ENCODE measurements at regions not wholly inside any gene's neighbourhood (a gene's known extent, or its start where the extent isn't known, plus 50 kb on each side); places are given as distances from the start of the nearest gene placed in this dataset.
"Not testable (repeated sequence)": the region's sequence is repeated elsewhere in the genome, so short reads cannot be mapped to it uniquely, and the experiment has no call there.

DNA sequence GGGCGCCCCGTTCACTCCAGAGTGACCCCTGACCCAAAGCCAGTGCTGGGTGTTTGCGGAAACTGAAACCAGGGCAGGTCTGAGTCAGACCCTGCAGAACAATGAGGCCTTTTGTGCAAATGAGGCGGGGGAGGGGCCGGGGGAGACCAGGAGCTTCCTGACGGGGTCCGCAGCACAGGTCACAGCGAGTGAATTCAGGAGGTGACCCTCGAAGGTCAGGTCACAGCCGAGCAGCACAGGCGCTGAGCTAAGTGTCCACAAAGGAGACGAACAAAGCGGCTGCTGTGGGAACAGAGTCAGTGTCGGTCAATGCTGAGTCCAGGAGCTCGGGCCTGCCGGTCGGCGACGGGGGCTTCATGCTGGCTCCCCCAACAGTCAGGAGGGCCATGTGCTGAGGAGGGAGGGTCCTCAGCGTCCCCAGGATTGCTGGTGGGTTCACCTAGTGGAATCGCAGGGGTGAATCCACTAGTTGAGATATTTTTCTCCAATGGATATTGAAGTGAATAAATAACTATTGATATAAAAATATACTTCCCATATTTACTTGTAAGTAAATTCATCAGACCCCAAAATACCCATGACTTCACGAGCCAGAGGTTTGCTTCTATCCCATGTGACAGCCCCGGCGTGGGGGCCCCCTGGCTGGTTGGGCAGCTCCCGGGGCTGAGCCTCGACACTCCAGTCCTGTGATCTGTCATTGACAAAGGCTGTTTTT lies 188.4 kb upstream of the SULF2 start:
- no peak for DNase-seq

GRCh38 chr20:47972916-47973309 lies 187.6 kb upstream of the SULF2 start:
- DNase-seq = no peak

DNA sequence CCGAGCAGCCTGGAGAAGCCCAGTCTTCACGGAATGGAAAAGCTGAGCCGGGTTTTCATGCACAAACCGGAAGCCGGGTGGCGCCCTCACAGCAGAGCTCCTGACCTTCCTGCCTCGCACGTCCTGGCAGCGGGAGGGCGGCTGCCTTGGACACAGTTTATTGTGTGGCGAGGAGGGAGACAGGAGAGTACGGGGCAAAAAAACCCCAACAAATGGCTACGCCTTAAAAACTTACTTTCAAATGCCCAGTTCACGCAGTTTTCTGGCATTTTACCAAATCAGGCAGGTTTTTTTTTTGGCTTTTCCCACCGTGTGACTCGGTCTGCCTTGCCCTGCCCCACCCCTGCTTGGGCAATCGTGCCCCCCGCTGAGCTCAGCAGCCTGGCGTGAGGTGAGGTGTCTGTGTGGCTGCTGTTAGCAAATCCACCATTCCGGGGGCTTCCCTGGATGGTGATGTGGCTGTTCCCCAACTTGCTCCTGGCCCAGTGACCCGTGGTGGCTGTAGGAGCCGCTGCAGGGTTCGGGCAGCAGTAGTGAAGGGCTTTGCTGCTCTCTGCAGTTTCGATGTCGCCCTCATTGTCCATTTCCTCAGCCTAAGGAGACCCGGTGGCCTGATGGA lies 187.1 kb upstream of the SULF2 start:
- DNase-seq = not testable (repeated sequence)

DNA sequence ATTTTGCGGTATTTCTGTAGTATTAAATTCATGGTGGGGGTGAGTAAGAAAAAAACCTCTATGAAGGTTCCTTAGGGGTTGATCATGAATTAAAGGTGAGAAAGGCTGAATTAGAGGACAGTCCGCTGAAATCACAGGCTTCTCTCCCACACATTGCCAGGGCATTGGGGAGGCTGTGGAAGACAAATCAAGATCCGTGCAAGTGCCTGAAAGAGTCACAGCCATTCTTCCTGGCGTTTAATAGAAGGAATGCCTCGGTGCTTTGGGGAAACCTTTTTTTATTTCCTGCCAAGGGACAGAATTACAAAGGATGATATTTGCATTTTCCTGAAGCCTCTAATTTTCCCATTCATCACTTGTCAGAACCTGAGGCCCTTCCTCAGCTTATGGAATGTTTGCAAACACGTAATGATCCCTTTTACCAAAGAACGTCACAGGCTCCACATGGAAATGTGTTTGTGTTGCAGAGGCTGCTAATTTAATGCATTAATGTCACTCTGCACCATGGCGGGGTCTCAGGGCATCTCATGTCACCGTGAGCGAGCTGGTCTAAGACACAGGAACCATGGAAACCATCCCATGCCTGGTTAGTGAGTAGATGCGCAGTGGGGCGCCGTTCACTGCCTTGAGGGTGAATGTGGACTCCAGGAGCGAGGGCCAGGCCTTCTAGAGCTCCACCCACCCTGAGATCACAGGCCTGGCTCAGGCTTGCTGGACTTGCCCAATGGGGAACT lies 185.9 kb upstream of the SULF2 start:
- DNase-seq = no peak

DNA sequence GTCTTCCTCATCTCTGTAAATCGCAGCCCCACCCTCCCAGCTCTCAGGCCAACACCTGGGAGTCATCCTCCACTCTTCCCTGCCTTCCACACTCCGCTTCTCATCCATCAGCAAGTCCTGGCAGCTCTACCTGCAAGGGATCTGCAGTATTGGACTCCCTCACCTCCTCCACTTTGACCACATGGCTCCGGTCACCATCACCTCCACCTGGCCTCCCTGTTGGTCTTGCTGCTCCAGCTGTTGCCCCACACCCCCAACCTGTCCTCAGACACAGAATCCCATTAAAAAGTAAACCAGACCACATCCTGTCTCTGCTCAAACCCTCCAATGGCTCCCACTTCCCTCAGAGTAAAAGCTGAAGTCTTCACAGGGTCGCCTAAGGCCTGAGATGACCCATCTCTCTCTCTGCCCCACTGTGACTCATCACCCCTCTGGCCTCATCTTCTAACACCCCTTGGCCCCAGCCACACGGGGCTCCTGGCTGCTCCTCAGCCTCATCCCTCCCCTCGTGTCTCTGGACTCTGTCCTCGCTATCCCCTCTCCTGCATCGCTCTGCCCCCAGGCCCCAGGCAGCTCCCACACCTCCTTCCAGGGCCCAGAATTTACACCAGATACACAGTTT lies 185.1 kb upstream of the SULF2 start:
- no peak for DNase-seq

DNA sequence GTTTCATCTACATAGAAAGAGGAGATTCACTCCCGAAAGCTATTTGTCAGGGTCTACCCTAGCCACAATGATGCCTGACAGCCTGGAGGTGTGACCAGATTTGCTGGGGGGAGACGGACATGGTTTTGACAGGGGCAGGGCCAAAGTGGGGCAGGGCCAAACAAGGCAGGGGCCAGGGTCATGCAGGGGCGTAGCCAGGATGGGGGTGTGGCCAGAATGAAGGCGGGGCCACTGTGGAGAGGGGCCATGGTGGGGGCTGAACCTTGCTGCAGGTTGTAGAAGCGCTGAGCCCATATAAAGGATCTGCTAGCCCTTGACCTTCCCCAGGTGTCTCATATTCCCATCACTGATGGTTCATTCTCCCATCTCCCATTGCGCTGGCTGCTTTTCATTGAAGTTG lies 184.1 kb upstream of the SULF2 start:
- no peak for DNase-seq

DNA sequence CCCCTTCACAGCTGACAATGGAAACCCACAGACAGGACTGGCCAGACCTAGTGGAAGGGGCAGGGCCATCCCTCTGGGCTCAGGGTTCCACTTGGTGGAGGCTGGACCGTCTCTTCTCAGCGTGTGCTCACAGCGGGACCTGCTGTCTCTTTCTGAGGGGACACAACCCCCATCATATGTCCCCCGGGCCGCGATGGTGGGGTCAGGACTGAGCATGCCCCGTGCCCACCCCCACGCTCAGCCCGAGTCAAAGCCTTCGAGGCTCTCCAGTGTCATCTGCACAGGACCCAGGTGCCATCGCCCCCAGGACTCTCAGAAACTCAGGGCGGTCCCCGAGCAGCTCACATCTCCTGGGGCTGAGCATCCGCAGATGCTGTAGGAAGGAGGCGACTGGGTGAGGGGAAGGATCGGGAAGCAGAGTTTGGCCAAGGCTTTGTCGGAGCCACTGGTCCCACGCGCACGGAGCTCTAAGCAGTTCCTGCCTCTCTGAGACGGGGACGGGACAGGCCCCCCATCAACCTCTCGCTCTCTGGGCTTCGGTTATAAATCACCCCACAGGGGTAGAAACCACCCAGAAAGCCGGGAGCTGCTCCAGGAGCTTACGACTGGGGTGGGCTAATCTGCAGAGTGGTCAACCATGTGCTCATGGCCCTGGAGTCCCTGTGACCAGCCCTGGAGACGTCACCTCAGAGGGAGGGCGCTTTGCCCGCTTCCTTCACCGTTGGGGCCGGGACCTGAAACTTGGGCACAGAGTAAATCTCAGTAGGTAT lies 183.4 kb upstream of the SULF2 start:
- no peak for DNase-seq

GRCh38 chr20:47964149-47964548 lies 178.9 kb upstream of the SULF2 start:
- no peak for DNase-seq

GRCh38 chr20:47963022-47963421 lies 177.7 kb upstream of the SULF2 start:
- no peak for DNase-seq

GRCh38 chr20:47962286-47962963 lies 177.1 kb upstream of the SULF2 start:
- no peak for DNase-seq

DNA sequence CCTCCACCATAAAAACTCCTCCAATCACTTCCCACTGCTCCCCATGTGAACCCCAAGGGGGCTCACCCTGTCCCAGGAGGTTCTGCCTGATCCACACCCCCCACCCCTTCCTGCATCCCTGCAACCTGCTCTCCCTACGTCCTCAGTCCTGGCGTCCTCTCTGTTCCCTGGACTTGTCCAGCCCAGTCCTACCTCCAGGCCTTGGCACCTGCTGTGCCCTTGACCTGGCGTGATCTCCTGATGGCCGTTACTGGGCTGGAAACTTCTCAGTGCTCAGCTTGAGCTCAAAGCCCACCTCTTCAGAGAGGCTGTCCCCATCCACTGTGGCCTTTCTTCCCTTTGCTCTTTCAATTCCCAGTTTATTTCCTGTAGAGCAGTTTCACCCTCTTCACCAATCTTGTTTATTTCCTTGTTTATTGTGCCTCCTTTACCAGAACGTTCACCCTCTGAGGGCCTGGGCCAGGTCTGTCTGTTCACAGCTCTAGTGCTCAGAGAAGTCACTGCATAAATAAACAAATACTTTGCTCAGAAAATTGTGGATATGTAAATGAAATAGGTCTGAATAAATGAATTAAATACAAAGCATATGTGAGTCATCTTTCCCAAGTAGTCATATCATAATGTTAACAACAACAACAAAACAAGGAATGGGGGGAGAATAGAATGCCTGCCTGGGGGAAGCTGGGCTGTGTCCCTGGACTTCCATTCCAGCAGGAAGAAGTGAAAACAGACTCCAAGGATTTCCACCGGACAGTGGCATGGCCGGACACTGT lies 175.7 kb upstream of the SULF2 start:
- DNase-seq = no peak

DNA sequence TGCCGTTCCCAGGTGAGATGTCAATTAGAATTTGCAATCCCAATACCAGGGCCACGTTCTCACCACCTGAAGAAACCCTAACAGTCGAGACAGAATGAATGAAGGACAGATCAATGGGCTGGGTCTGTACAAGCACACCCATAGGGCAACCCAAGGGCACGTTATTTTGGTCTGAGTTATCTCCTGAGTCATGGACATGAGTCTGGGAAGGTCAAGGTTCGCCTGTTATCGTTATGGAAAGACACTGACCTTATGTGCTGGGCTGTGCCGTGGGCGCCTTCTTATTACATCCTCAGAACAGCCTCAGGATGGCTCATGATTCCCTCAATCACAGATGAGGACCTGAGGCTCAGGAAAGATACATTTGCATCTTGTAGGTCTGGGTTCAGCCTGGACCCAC lies 175.0 kb upstream of the SULF2 start:
- no peak for DNase-seq

- not testable (repeated sequence) for DNase-seq
Measured at GRCh38 chr20:47957989-47958801, 172.9 kb upstream of the SULF2 start.

GRCh38 chr20:47957135-47957534 lies 171.9 kb upstream of the SULF2 start:
- no peak for DNase-seq

DNA sequence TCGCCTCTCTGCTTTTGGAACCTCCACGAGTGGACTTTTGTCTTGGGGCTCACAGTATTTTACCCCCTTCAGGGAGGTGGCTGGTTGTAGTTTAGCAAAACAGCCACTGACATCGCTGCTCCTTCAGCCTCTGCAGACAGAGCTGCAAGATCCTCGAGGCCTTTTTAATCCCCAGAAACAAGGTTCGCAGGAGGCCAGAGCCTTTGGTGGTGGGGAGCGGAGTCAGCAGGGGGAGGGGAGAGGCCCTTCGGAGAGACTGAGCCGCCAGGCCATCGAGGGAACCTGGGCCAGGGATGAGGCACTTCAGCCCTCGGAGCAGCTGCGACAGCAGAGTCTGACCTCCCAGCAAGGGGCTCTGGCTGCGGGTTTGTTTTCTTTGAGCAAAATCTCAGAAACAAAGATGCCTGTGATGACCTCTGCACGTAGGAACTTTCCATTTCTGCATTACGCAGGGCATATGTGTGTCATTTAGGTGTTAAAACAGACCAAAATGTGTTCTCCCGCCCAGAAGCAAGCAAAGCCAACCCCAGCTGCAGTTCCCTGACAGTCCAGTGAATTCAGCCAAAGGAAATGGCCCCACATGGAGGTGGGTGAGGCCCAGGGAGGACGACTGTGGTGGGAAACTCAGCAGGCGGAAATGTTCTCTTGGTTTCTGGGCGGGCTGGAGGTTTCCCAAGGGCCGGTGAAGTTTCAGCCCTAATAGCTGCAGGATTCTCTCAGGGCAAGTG lies 171.2 kb upstream of the SULF2 start:
- no peak for DNase-seq

- DNase-seq = no peak
Measured at GRCh38 chr20:47953471-47953870, 168.2 kb upstream of the SULF2 start.

- no peak for DNase-seq
Measured at GRCh38 chr20:47952023-47952564, 166.8 kb upstream of the SULF2 start.

DNA sequence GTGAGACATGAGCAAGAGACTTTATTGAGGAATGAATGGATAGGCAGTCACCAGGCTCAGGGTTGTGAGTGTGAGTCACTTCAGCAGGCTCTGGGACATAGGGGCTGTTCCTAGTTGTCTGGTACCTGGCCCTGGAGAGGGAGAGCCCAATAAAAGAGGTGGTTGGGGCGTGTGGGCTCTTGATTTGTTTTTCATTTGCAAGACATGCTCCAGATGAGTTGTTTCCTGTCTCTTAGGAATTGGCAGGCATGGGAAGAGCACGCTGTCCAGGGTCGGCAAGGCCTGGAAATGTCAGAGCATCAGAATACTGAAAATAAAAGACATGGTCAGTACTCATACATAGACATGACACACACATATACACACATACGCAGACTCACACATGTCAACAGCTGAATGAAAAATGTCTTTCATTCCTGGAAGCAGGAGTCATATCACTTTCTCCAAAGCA lies 166.3 kb upstream of the SULF2 start:
- no peak for DNase-seq

DNA sequence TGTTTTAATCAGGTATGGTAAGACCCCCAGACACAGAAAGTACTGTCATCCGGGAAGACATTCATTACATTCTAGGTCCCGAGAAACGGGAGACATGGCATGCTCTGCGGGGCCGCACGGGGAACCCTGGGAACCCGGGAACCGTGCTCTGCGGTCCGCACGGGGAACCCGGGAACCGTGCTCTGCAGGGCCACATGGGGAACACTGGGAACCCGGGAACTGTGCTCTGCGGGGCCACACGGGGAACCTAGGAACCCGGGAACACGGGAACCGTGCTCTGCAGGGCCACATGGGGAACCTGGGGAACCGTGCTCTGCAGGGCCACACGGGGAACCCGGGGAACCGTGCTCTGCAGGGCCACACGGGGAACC lies 165.6 kb upstream of the SULF2 start:
- DNase-seq = no peak
